GM13976 (cell line): ENCODE measurements at regions not wholly inside any gene's neighbourhood (a gene's known extent, or its start where the extent isn't known, plus 50 kb on each side); places are given as distances from the start of the nearest gene placed in this dataset.

Source experiments
- DNase-seq: peaks from one replicate; pipeline ENCODE4 v3.0.0; 2012; ENCODE audit warnings: low spot score
- in situ Hi-C: fragments of 300-500 bp; cut with MboI; formaldehyde crosslinking; loops from one replicate; pipeline ENCODE4 v1.12.0; 2022; ENCODE audit warnings: low sequenced_read_pairs, mixed read lengths, inconsistent platforms; ENCODE audit not compliant: unreplicated experiment
- TF ChIP-seq, protein P1 (sequence below): IDR thresholded peaks from 2 replicates; pipeline ENCODE4 v1.5.1; 2012; ENCODE audit warnings: borderline replicate concordance, mild to moderate bottlenecking; ENCODE audit not compliant: insufficient read depth; ENCODE audit errors: extremely low read depth, missing control alignments, control extremely low read depth

DNA sequence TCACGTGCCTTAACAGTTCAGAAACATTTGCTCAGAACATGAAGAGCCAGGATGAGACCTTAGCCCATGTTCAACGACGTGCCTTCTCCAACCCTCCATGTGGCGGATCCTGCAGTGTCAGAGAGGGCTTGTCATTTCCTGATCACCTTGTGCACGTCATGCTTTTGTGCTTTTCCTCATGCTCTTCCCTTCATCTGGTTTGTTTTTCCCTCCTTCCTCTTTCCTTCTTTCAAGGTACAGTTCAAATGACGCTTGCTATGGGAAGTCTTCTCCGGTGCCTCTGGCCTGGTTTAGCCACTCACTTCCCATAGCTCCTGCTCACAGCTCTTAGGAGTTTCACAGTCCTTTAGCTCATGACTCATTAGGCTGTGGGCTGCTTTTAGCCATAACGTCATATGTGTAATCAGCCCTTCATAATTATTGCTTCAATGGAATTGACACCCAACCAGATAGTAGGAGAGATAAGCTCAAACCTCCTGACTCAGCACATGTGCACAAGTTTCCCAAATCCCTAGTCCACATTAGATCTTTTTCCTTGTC, 102.7 kb upstream of the CNKSR3 start:
- no peak for DNase-seq
- TF ChIP-seq, protein P1, sequence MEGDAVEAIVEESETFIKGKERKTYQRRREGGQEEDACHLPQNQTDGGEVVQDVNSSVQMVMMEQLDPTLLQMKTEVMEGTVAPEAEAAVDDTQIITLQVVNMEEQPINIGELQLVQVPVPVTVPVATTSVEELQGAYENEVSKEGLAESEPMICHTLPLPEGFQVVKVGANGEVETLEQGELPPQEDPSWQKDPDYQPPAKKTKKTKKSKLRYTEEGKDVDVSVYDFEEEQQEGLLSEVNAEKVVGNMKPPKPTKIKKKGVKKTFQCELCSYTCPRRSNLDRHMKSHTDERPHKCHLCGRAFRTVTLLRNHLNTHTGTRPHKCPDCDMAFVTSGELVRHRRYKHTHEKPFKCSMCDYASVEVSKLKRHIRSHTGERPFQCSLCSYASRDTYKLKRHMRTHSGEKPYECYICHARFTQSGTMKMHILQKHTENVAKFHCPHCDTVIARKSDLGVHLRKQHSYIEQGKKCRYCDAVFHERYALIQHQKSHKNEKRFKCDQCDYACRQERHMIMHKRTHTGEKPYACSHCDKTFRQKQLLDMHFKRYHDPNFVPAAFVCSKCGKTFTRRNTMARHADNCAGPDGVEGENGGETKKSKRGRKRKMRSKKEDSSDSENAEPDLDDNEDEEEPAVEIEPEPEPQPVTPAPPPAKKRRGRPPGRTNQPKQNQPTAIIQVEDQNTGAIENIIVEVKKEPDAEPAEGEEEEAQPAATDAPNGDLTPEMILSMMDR: no peak
- in situ Hi-C loops: no loop called here

DNA sequence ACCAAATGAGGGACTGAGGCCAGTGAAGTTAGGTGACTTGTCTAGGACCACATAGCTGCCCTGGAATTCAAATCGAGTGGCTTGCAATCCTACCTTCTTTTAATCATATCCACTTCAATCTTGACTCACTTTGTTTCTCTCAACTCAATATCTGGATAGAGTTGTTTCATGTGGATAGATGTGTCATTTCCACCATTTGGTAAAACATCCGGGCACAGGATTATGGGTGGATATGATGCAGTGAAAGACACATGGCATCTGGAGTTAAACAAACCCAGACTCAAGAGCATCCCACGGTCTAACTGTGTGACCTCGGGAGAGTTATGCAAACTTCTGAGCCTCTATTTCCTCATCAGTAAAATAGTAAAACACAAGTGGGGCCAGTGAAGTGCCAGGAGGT, 103.6 kb upstream of the CNKSR3 start:
- in situ Hi-C loops: no loop called here
- TF ChIP-seq, protein P1: no peak
- DNase-seq: no peak

DNA sequence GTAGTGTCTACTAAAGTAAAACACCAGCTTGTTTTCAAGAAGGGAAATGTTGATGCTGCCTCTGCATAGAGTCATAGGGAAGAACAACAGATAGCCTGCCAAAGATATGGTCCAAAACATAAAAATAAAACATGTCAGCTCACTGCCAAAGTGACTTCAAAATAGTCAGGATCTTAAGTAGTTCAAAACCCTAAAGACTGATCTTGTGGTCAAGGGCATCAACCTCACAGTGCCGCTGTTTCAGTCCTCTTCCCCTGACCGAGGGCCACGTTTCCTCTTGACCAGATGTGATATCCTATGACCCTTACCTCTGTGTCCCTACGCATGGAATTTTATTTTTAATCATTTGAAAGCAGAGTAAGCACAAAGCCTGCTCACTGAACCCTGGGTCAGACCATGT, 104.2 kb upstream of the CNKSR3 start:
- in situ Hi-C loops: no loop called here
- no peak for DNase-seq
- TF ChIP-seq, protein P1: no peak

DNA sequence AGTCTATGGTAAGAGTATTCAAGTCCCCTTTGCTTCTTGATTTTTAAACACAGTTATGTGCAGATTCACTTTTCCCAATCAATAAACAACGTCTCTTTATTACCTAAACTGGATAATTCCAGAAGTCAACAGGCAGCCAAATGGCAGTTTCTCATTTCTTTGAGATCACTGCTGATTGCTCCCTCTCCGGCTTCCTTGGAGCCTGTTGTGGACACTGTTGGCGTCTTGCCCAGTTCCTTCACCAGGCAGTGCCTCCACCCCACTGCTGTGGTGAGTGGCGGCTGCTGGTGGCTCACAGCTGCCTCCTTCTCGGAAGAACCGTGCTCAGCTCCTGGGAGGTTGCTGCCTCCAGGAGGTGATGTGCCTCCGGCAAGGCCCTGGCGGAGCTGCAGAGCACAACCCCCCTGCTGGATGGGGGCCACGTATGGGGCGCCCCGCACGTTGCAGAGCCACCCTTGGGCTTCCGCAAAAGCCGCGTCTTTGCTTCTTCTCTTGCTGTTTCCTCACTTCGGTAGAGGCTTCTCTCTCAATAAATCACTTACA, 105.1 kb upstream of the CNKSR3 start:
- in situ Hi-C loops: no loop called here
- TF ChIP-seq, protein P1: no peak
- no peak for DNase-seq

DNA sequence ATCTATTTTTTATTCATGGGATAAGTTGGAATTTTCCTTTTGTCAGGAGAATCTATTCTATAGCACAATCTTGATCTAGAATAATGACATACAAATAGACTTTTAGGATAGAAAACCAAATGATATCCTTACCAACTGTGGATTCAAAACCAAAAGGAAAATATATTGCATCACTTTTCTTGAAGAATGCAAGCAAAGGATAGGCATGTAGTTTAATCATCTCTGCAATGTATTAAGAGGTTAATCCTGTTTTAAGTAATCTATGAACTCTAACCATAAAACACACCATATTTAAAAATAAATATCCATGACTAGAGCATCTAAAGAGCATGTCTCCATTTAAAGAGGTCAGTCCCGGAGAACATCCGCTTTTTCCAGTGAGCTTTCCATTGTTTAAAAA, 106.7 kb upstream of the CNKSR3 start:
- DNase-seq: no peak
- in situ Hi-C loops: no loop called here
- TF ChIP-seq, protein P1: no peak

DNA sequence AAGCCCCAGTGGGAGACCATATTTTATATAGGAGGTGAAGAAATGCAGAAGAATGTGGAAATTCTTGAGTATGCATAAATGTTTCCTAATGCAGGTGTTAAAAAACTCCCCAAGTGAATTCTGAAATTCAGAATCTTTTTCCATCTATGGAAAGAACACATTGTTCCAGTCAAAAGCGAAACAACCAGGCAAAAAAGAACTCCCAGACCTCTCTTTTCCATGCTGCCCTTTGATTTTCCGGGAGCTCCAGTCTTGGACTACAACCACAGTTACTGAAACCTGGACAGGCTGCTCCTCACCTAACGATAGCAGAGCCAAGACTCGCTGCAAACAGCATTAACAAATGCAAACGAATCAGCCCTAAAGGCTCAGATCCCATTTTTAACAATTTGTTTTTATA, 108.7 kb upstream of the CNKSR3 start:
- TF ChIP-seq, protein P1: no peak
- DNase-seq: no peak
- in situ Hi-C loops: no loop called here
